Neural crest cell (in vitro differentiated cells): ENCODE measurements at regions not wholly inside any gene's neighbourhood (a gene's known extent, or its start where the extent isn't known, plus 50 kb on each side); places are given as distances from the start of the nearest gene placed in this dataset.

Experiments used
- DNase-seq: peaks from one replicate; pipeline ENCODE4 v3.0.0; 2021; ENCODE audit warnings: low read depth, mixed read lengths, low spot score
- H3K27ac Mint-ChIP-seq: one replicate; pipeline ENCODE4 v1.8.0; 2021; ENCODE audit warnings: mild to moderate bottlenecking, mixed read lengths; ENCODE audit not compliant: unreplicated experiment
- H3K27me3 Mint-ChIP-seq: 2 replicates; pipeline ENCODE4 v1.8.0; 2021; ENCODE audit warnings: low read depth, mild to moderate bottlenecking, mixed read lengths
- H3K36me3 Mint-ChIP-seq: 2 replicates; pipeline ENCODE4 v1.8.0; 2021; ENCODE audit warnings: low read depth, mild to moderate bottlenecking, mixed read lengths
- H3K4me1 Mint-ChIP-seq: 2 replicates; pipeline ENCODE4 v1.8.0; 2021; ENCODE audit warnings: mixed read lengths
- H3K4me3 Mint-ChIP-seq: one replicate; pipeline ENCODE4 v1.8.0; 2021; ENCODE audit warnings: mild to moderate bottlenecking, mixed read lengths
- H3K9me3 Mint-ChIP-seq: 2 replicates; pipeline ENCODE4 v1.8.0; 2021; ENCODE audit warnings: mixed read lengths
- CTCF ChIP-seq: fragments of 200-600 bp; sonication (generic); conservative IDR thresholded peaks from 2 replicates; pipeline ENCODE4 v1.5.0; 2021; ENCODE audit warnings: antibody characterized with exemption, mild to moderate bottlenecking

- H3K36me3 Mint-ChIP-seq = peaks cover 2% of the 10 kb centered on the region
- no peak for DNase-seq
- no peak for TF ChIP-seq CTCF
- H3K27ac Mint-ChIP-seq = no peak overlapping the region
- no peaks in the 10 kb centered on the region for H3K27me3 Mint-ChIP-seq
- peaks cover 37% of the 10 kb centered on the region for H3K4me1 Mint-ChIP-seq
- peaks cover 4% of the 10 kb centered on the region for H3K9me3 Mint-ChIP-seq
- no peak overlapping the region for H3K4me3 Mint-ChIP-seq
Measured at GRCh38 chr18:27544206-27544605, 359.1 kb upstream of the CHST9 start.

GRCh38 chr18:27541293-27541692, 356.2 kb upstream of the CHST9 start:
- Mint-ChIP-seq H3K27ac (no peak overlapping the region), H3K4me1 (peaks cover 46% of the 10 kb centered on the region), H3K9me3 (no peaks in the 10 kb centered on the region), H3K4me3 (no peak overlapping the region), H3K27me3 (no peaks in the 10 kb centered on the region), H3K36me3 (peaks cover 6% of the 10 kb centered on the region)
- TF ChIP-seq CTCF = no peak
- DNase-seq = no peak

- TF ChIP-seq CTCF = no peak
- DNase-seq = peak; percentile 35
Measured at GRCh38 chr18:27540111-27540510, 355.0 kb upstream of the CHST9 start.

GRCh38 chr18:27528925-27529521, 343.9 kb upstream of the CHST9 start:
- no peaks in the 10 kb centered on the region for H3K27me3 Mint-ChIP-seq
- no peak for DNase-seq
- peaks cover 2% of the 10 kb centered on the region for H3K4me1 Mint-ChIP-seq
- peaks cover 5% of the 10 kb centered on the region for H3K36me3 Mint-ChIP-seq
- H3K4me3 Mint-ChIP-seq = no peak overlapping the region
- no peak overlapping the region for H3K27ac Mint-ChIP-seq
- H3K9me3 Mint-ChIP-seq = peaks cover 8% of the 10 kb centered on the region
- TF ChIP-seq CTCF = no peak

More at GRCh38 chr18:27540111-27540510, 355.0 kb upstream of the CHST9 start:
- Mint-ChIP-seq H3K9me3 (no peaks in the 10 kb centered on the region), H3K27ac (peak overlapping the region; percentile 30), H3K27me3 (no peaks in the 10 kb centered on the region), H3K4me1 (peaks cover 41% of the 10 kb centered on the region), H3K4me3 (peak overlapping the region; percentile 26), H3K36me3 (peaks cover 6% of the 10 kb centered on the region)

GRCh38 chr18:27527856-27528255, 342.7 kb upstream of the CHST9 start:
- peaks cover 5% of the 10 kb centered on the region for H3K36me3 Mint-ChIP-seq
- H3K4me3 Mint-ChIP-seq = no peak overlapping the region
- H3K27ac Mint-ChIP-seq = no peak overlapping the region
- H3K27me3 Mint-ChIP-seq = no peaks in the 10 kb centered on the region
- no peak for TF ChIP-seq CTCF
- no peak for DNase-seq
- peaks cover 10% of the 10 kb centered on the region for H3K9me3 Mint-ChIP-seq
- H3K4me1 Mint-ChIP-seq = no peaks in the 10 kb centered on the region
